Panc1 (cell line): ENCODE measurements at regions not wholly inside any gene's neighbourhood (a gene's known extent, or its start where the extent isn't known, plus 50 kb on each side); places are given as distances from the start of the nearest gene placed in this dataset.

Experiments
- POLR2AphosphoS5 ChIP-seq: IDR thresholded peaks from 2 replicates; pipeline ENCODE4 v1.6.1; 2012; ENCODE audit warnings: mild to moderate bottlenecking, low read depth, low read length, moderate library complexity
- TF ChIP-seq, protein P1 (sequence below): fragments of 450-650 bp; IDR thresholded peaks from 2 replicates; pipeline ENCODE4 v1.5.1; 2017; ENCODE audit warnings: mild to moderate bottlenecking

GRCh38 chr16:51507286-51507685, 356.2 kb upstream of the SALL1 start:
- TF ChIP-seq, protein P1, sequence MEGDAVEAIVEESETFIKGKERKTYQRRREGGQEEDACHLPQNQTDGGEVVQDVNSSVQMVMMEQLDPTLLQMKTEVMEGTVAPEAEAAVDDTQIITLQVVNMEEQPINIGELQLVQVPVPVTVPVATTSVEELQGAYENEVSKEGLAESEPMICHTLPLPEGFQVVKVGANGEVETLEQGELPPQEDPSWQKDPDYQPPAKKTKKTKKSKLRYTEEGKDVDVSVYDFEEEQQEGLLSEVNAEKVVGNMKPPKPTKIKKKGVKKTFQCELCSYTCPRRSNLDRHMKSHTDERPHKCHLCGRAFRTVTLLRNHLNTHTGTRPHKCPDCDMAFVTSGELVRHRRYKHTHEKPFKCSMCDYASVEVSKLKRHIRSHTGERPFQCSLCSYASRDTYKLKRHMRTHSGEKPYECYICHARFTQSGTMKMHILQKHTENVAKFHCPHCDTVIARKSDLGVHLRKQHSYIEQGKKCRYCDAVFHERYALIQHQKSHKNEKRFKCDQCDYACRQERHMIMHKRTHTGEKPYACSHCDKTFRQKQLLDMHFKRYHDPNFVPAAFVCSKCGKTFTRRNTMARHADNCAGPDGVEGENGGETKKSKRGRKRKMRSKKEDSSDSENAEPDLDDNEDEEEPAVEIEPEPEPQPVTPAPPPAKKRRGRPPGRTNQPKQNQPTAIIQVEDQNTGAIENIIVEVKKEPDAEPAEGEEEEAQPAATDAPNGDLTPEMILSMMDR, result no peak
- TF ChIP-seq POLR2AphosphoS5, result no peak
